Keratinocyte (primary cell): ENCODE measurements at regions not wholly inside any gene's neighbourhood (a gene's known extent, or its start where the extent isn't known, plus 50 kb on each side); places are given as distances from the start of the nearest gene placed in this dataset.

Experiments
- DNase-seq: peaks from one replicate; pipeline ENCODE4 v3.0.0-alpha.2; 2011; ENCODE audit warnings: low read depth, missing footprints, low spot score
- FAIRE-seq: peaks from 2 replicates; lab custom pipeline; 2011; peaks lifted over from hg19 to GRCh38; lab: Jason Lieb, UNC
- H2AFZ ChIP-seq: 2 replicates; pipeline ENCODE4 v1.6.0; 2012; ENCODE audit warnings: low read length, control low read depth, inconsistent platforms; ENCODE audit not compliant: control insufficient read depth
- H3K27ac ChIP-seq: 2 replicates; pipeline ENCODE4 v1.5.1; 2011; ENCODE audit warnings: low read length; ENCODE audit not compliant: control insufficient read depth, insufficient read depth
- H3K27me3 ChIP-seq: 3 replicates; pipeline ENCODE4 v1.6.0; 2011; ENCODE audit warnings: low read length; ENCODE audit not compliant: control insufficient read depth, insufficient read depth; ENCODE audit errors: extremely low read depth
- H3K36me3 ChIP-seq, 2 experiments: 2 replicates in 1 of 2; 3 replicates in 1 of 2; pipeline ENCODE4 v1.5.1; 2011; ENCODE audit warnings: low read length in 2 of 2, mild to moderate bottlenecking in 1 of 2; ENCODE audit not compliant: control insufficient read depth in 2 of 2, insufficient read depth in 2 of 2; ENCODE audit errors: extremely low read depth in 1 of 2
- H3K4me1 ChIP-seq: 3 replicates; pipeline ENCODE4 v1.5.1; 2011; ENCODE audit warnings: low read length; ENCODE audit not compliant: control insufficient read depth, insufficient read depth; ENCODE audit errors: extremely low read depth
- H3K4me2 ChIP-seq: 3 replicates; pipeline ENCODE4 v1.6.0; 2011; ENCODE audit warnings: low read depth, low read length; ENCODE audit not compliant: control insufficient read depth, insufficient read depth; ENCODE audit errors: extremely low read depth
- H3K4me3 ChIP-seq, 3 experiments: fragments of 200-600 bp in 1 of 3; sonication (generic) in 1 of 3; 2 replicates in 2 of 3; 3 replicates in 1 of 3; pipeline ENCODE4 v1.5.1; 2011 to 2016; ENCODE audit warnings: low read length in 3 of 3, mild to moderate bottlenecking in 3 of 3, control low read depth in 2 of 3, inconsistent platforms in 1 of 3, low read depth in 1 of 3, mixed read lengths in 1 of 3, mixed run types in 1 of 3, moderate library complexity in 1 of 3; ENCODE audit not compliant: control insufficient read depth in 2 of 3, insufficient read depth in 2 of 3; ENCODE audit errors: extremely low read depth in 1 of 3
- H3K79me2 ChIP-seq: 2 replicates; pipeline ENCODE4 v1.6.0; 2012; ENCODE audit warnings: low read length; ENCODE audit not compliant: control insufficient read depth, insufficient read depth
- H3K9ac ChIP-seq: 3 replicates; pipeline ENCODE4 v1.6.0; 2011; ENCODE audit warnings: low read length; ENCODE audit not compliant: control insufficient read depth, insufficient read depth; ENCODE audit errors: extremely low read depth
- H3K9me1 ChIP-seq: 3 replicates; pipeline ENCODE4 v1.6.0; 2011; ENCODE audit warnings: low read length; ENCODE audit not compliant: control insufficient read depth, insufficient read depth; ENCODE audit errors: extremely low read depth
- H3K9me3 ChIP-seq: 2 replicates; pipeline ENCODE4 v1.5.1; 2012; ENCODE audit warnings: low read depth, low read length; ENCODE audit not compliant: control insufficient read depth
- H4K20me1 ChIP-seq: 3 replicates; pipeline ENCODE4 v1.6.0; 2011; ENCODE audit warnings: low read length; ENCODE audit not compliant: control insufficient read depth, insufficient read depth; ENCODE audit errors: extremely low read depth
- CTCF ChIP-seq, 3 experiments: IDR thresholded peaks in 1 of 3; conservative IDR thresholded peaks in 1 of 3; optimal IDR thresholded peaks in 1 of 3; 2 replicates in 2 of 3; 3 replicates in 1 of 3; pipeline versions ENCODE3 to v1.5.1; 2011; ENCODE audit warnings: low read length in 3 of 3, mild to moderate bottlenecking in 3 of 3, moderate library complexity in 2 of 3, control low read depth in 1 of 3, inconsistent platforms in 1 of 3; ENCODE audit not compliant: insufficient read depth in 2 of 3; ENCODE audit errors: extremely low read depth in 1 of 3
- EZH2 ChIP-seq: IDR thresholded peaks from one replicate; pipeline ENCODE4 v1.6.1; 2012; ENCODE audit warnings: inconsistent platforms, mild to moderate bottlenecking, low read length, moderate library complexity
- dilution Hi-C: fragments of 300-500 bp; cut with MboI; formaldehyde crosslinking; loops from one replicate; pipeline ENCODE4 v1.7.0; 2020; ENCODE audit warnings: low sequenced_read_pairs; ENCODE audit not compliant: extremely low pct_ligation_motif_present

GRCh38 chr6:3542032-3542640, 85.3 kb upstream of the SLC22A23 start:
- no peak overlapping the region for H2AFZ ChIP-seq
- H4K20me1 ChIP-seq: no peaks in the 10 kb centered on the region
- no peak overlapping the region for H3K9ac ChIP-seq
- H3K79me2 ChIP-seq: no peaks in the 10 kb centered on the region
- TF ChIP-seq EZH2 (no peak), CTCF (optimal IDR thresholded peaks at IDR 0.05 in 1 of 3, IDR thresholded peaks at IDR 0.05 in 1 of 3, conservative IDR thresholded peaks at IDR 0.05 in 1 of 3; ENCODE audit: extremely low read depth in 1 of 3, insufficient read depth in 2 of 3, low read length in 3 of 3) (no peak)
- dilution Hi-C loops: no loop called here
- H3K4me3 ChIP-seq: no peak overlapping the region
- FAIRE-seq (no peak), DNase-seq (no peak)
- no peaks in the 10 kb centered on the region for H3K27me3 ChIP-seq
- H3K4me2 ChIP-seq: no peak overlapping the region
- H3K9me1 ChIP-seq: no peaks in the 10 kb centered on the region
- H3K27ac ChIP-seq: no peak overlapping the region
- no peaks in the 10 kb centered on the region for H3K36me3 ChIP-seq
- H3K9me3 ChIP-seq: no peaks in the 10 kb centered on the region
- H3K4me1 ChIP-seq: no peaks in the 10 kb centered on the region

DNA sequence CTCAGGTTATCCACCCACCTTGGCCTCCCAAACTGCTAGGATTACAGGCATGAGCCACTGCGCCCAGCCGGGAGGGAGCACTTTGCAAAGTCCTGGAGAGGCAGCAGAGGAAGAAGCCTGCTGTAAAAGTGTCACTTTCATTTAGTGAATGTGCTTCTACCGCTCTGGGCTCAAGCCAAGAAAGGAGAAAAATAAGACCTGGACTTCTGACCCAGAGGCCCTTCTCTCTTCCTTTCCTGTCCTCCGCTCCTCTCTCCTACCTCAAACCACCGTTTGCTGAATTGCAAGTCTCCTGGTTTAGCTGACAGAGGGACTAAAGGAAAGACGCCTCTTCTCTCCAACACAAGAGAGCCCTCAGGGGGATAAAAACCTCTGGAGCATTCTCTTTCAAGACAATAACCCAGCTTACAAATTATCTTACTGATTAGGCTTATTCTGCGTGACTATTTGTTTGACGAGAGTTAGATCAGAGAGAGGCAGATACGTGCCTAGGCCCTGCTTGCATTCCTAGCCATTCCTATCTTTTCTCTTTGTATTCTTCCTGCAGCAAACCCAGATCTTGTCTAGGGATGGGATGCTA, 84.2 kb upstream of the SLC22A23 start:
- DNase-seq (no peak), FAIRE-seq (no peak)
- Histone ChIP-seq H3K4me3 (no peak overlapping the region), H3K27me3 (no peaks in the 10 kb centered on the region), H3K9ac (no peak overlapping the region), H3K4me1 (peaks cover 1% of the 10 kb centered on the region), H4K20me1 (no peaks in the 10 kb centered on the region), H3K4me2 (no peak overlapping the region), H3K36me3 (no peaks in the 10 kb centered on the region), H3K9me3 (no peaks in the 10 kb centered on the region), H2AFZ (no peak overlapping the region), H3K79me2 (no peaks in the 10 kb centered on the region), H3K27ac (no peak overlapping the region), H3K9me1 (no peaks in the 10 kb centered on the region)
- dilution Hi-C loops: no loop called here
- no peak for TF ChIP-seq CTCF (optimal IDR thresholded peaks at IDR 0.05 in 1 of 3, IDR thresholded peaks at IDR 0.05 in 1 of 3, conservative IDR thresholded peaks at IDR 0.05 in 1 of 3; ENCODE audit: extremely low read depth in 1 of 3, insufficient read depth in 2 of 3, low read length in 3 of 3)
- TF ChIP-seq EZH2: no peak
